AG04450 (cell line): ENCODE measurements at regions not wholly inside any gene's neighbourhood (a gene's known extent, or its start where the extent isn't known, plus 50 kb on each side); places are given as distances from the start of the nearest gene placed in this dataset.
"Not testable (repeated sequence)": the region's sequence is repeated elsewhere in the genome, so short reads cannot be mapped to it uniquely, and the experiment has no call there.

Experiments used
- CTCF ChIA-PET: fragments of 300-600, 350-600 bp; formaldehyde crosslinking; extraction: SDS; loops from one replicate; lab custom pipeline; 2022; ENCODE audit warnings: antibody characterized with exemption, inconsistent platforms; lab: Charles Lee
- POLR2A ChIA-PET: fragments of 350-600 bp; formaldehyde crosslinking; extraction: SDS; loops from one replicate; lab custom pipeline; 2021; ENCODE audit warnings: antibody characterized with exemption, inconsistent platforms; lab: Yijun Ruan, JAX
- DNase-seq: peaks from one replicate; pipeline ENCODE4 v3.0.0-alpha.2; 2011; ENCODE audit warnings: low read depth, low spot score
- H3K27ac ChIP-seq: one replicate; pipeline ENCODE4 v1.5.1; 2012; ENCODE audit warnings: low read depth, low read length, control low read depth
- H3K27me3 ChIP-seq: one replicate; pipeline ENCODE4 v1.6.0; 2012; ENCODE audit warnings: low read length; ENCODE audit not compliant: control insufficient read depth, insufficient read depth
- H3K4me3 ChIP-seq: 2 replicates; pipeline ENCODE4 v1.5.1; 2011; ENCODE audit warnings: mild to moderate bottlenecking, low read depth, low read length, control low read depth
- H3K9me3 ChIP-seq: 2 replicates; pipeline ENCODE4 v1.5.1; 2012; ENCODE audit warnings: low read length; ENCODE audit not compliant: control insufficient read depth, insufficient read depth
- CTCF ChIP-seq: IDR thresholded peaks from 2 replicates; pipeline ENCODE4 v1.5.1; 2011; ENCODE audit warnings: low read depth, low read length, control low read depth, inconsistent platforms

DNA sequence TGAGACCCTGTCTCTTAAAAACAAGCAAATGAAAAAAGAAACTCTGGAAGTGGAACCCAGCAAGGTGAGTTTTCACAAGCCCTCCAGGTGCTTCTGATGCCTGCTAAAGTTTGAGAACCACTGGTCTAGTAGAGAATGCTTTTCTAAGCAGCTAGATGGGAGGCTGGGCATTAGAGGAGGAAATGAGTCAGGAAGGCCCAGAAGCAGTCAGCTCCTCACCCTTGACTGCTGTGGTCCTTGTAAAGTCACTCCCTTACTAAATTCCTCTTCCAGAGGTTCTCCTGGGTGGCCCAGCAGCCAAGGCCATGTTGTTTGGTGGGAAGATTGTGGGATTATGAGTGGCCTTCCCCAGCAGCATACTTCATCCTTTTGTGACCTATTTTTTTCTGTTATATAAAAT lies 52.0 kb upstream of the FYN start:
- TF ChIP-seq CTCF: no peak
- no peak for DNase-seq
- Histone ChIP-seq H3K9me3 (no peaks in the 10 kb centered on the region), H3K27ac (no peak overlapping the region), H3K4me3 (no peak overlapping the region), H3K27me3 (no peaks in the 10 kb centered on the region)
- POLR2A ChIA-PET: interaction anchor here (0.6 to 0.7 kb wide), 2 partner anchors 165 to 924 kb away, joined by 3 to 4 read pairs; no protein-coding TSS in a partner anchor
- CTCF ChIA-PET: no interaction called here

- Histone ChIP-seq H3K9me3 (no peaks in the 10 kb centered on the region), H3K27me3 (no peaks in the 10 kb centered on the region), H3K27ac (no peak overlapping the region), H3K4me3 (no peak overlapping the region)
- no peak for DNase-seq
- ChIA-PET CTCF (interaction anchor here (0.7 kb wide), 1 partner anchor 31 kb away, joined by 3 read pairs; no protein-coding TSS in a partner anchor), POLR2A (no interaction called here)
- no peak for TF ChIP-seq CTCF
These were observed 53.6 kb upstream of the FYN start for GRCh38 chr6:111926731-111927302.

- H3K4me3 ChIP-seq: no peak overlapping the region
- POLR2A ChIA-PET: no interaction called here
- CTCF ChIA-PET: interaction anchor here (0.7 kb wide), 1 partner anchor 31 kb away, joined by 3 read pairs; no protein-coding TSS in a partner anchor
- H3K27ac ChIP-seq: no peak overlapping the region
- H3K27me3 ChIP-seq: no peaks in the 10 kb centered on the region
- TF ChIP-seq CTCF: no peak
- no peak for DNase-seq
- no peaks in the 10 kb centered on the region for H3K9me3 ChIP-seq
These were observed 54.1 kb upstream of the FYN start for GRCh38 chr6:111927321-111927720.

GRCh38 chr6:111928139-111928538 lies 54.9 kb upstream of the FYN start:
- no peak for DNase-seq
- Histone ChIP-seq H3K9me3 (no peaks in the 10 kb centered on the region), H3K27me3 (peaks cover 3% of the 10 kb centered on the region), H3K4me3 (no peak overlapping the region), H3K27ac (no peak overlapping the region)
- no peak for TF ChIP-seq CTCF
- ChIA-PET CTCF (no interaction called here), POLR2A (no interaction called here)

DNA sequence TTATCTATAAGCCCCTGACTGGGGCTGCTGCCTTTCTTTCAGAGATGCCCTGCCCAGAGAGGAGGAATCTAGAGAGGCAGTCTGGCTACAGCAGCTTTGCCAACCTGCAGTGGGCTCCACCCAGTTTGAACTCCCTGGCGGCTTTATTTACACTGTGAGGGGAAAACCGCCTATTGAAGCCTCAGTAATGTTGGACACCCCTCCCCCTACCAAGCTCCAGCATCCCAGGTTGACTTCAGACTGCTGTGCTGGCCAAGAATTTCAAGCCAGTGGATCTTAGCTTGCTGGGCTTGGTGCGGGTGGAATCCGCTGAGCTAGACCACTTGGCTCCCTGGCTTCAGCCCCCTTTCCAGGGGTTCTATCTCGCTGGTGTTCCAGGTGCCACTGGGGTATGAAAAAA lies 61.4 kb upstream of the FYN start:
- H3K27ac ChIP-seq, H3K27me3 ChIP-seq, POLR2A ChIA-PET, H3K4me3 ChIP-seq, H3K9me3 ChIP-seq, DNase-seq: not testable (repeated sequence)
- CTCF ChIA-PET: interaction anchor here (0.7 kb wide), 1 partner anchor 737 kb away, joined by 4 read pairs; no protein-coding TSS in a partner anchor
